ENCODE measurements at regions not wholly inside any gene's neighbourhood (a gene's known extent, or its start where the extent isn't known, plus 50 kb on each side); places are given as distances from the start of the nearest gene placed in this dataset.

DNA sequence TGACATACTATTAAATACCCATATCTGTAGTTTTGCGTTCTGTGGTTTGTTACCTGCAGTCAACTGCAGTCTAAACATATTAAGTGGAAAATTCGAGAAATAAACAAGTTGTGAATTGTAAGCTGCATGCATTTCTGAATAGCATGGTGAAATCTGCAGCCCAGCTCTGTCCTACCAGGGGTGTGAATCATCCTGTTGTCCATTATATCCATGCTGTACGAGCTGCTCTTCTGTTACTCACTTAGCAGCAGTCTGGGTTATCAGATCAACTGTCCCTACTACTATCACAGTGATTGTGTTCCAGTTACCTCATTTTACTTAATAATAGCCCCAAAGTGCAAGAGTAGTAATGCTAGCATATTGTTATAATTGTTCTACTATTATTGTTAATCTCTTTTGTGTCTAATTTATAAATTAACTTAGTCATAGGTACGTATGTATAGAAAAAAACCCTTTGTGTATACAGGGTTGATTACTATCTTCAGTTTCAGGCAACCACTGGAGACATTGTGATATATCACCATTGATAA lies 173.7 kb upstream of the FAT4 start:
- DNase-seq (ENCODE audit: low spot score) = no peak

DNA sequence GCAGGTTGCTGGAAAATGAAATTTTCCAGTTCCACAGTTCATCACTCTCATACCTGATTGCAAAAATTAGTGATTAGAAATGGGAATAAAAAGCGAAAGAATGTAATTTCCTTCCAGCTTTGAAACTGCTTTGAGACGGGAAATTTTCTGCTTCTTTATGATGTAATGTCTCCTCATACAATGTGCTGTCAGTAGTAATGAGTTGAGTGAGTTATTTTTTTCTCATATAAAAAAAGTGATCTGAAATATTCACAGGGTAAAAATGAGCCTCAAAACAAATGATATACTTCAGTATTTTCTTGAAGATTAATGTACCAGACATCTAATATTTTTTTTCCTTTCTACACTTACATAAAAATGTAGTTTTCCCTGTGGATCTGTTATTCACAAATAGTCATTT lies 179.1 kb upstream of the FAT4 start:
- no peak for DNase-seq (ENCODE audit: low spot score)

DNA sequence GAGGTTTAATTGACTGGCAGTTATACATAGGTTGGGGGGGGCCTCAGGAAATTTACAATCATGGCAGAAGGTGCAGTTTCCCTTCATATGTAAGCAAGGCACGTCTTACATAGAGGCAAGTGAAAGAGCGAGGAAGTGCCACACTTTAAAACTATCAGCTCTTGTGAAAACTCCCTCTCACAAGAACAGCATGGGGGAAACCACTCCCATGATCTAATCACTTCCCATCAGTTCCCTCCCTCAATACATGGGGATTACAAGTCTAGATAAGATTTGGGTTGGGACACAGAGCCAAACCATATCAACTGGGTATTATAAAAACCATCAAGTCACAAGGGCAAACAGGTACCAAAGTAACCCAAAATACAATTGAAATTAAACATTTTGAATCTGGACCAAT lies 182.0 kb upstream of the FAT4 start:
- no peak for DNase-seq (ENCODE audit: low spot score)

- no peak for DNase-seq (ENCODE audit: low spot score)
Observed at GRCh38 chr4:125131891-125132680, 182.7 kb upstream of the FAT4 start.

GRCh38 chr4:125125276-125125675 lies 189.5 kb upstream of the FAT4 start:
- DNase-seq (ENCODE audit: low spot score) = no peak

- DNase-seq (ENCODE audit: low spot score) = no peak
Observed at GRCh38 chr4:125123570-125124109, 191.1 kb upstream of the FAT4 start.

DNA sequence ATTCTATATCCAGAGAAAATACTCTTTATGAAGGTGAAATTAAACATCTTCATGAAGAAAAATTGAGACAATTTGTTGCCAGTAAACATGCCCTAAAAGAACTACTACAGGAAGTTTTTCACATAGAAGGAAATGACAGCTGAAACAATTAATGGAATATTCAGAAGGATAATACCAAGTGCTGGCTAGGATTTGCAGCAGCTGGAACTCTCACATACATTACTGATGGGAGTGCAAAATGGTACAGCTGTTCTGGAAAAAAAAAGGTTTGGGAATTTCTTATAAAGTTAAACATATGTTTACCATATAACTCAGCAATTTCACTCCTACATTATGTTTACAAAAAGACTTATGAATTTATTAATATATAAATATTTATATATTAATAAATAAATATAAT lies 193.2 kb upstream of the FAT4 start:
- no peak for DNase-seq (ENCODE audit: low spot score)

- no peak for DNase-seq (ENCODE audit: low spot score)
Observed at GRCh38 chr4:125116431-125116830, 198.3 kb upstream of the FAT4 start.

- no peak for DNase-seq (ENCODE audit: low spot score)
Observed at GRCh38 chr4:125115941-125116340, 198.8 kb upstream of the FAT4 start.

GRCh38 chr4:125115476-125115875 lies 199.3 kb upstream of the FAT4 start:
- DNase-seq (ENCODE audit: low spot score) = no peak

- DNase-seq (ENCODE audit: low spot score) = no peak
Observed at GRCh38 chr4:125112536-125112935, 202.2 kb upstream of the FAT4 start.

DNA sequence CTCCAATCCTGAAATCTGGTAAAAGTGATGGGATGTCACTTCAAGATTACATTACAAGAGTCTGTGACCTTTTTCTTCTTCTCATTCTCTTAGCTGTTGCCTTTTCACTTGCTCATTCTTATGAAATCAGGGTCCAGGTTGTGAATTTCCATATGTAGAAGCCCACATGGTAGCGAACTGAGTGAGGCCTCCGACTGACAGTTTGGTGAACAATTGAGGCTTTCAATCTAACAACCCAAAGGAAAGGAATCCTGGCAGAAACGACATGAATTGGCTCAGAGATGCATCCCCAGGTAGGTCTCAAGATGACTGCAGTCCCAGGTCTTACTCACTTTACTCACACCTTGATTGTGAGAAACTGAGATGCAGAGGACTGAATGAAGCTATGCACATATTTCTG lies 203.4 kb upstream of the FAT4 start:
- no peak for DNase-seq (ENCODE audit: low spot score)

- no peak for DNase-seq (ENCODE audit: low spot score)
Observed at GRCh38 chr4:125105561-125105960, 209.2 kb upstream of the FAT4 start.

GRCh38 chr4:125104616-125105015 lies 210.1 kb upstream of the FAT4 start:
- no peak for DNase-seq (ENCODE audit: low spot score)

DNA sequence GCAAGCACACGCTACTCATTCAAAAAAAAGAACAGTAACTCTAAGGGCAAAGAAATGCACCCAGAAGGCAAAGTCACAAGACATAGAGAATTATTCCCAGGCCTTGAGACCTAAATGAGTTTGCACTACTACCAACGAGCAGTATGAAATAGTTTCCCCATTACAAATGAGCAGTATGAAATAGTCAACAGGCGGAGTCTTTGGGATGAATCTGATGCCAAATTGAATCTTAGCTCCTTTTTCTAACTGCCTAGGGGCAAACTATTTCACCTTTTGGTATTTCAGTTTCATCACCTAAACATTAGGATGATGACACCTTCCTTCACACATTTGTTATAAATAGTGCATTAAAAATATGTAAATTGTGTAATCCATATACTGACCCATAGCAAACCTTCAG lies 213.0 kb upstream of the FAT4 start:
- no peak for DNase-seq (ENCODE audit: low spot score)

DNA sequence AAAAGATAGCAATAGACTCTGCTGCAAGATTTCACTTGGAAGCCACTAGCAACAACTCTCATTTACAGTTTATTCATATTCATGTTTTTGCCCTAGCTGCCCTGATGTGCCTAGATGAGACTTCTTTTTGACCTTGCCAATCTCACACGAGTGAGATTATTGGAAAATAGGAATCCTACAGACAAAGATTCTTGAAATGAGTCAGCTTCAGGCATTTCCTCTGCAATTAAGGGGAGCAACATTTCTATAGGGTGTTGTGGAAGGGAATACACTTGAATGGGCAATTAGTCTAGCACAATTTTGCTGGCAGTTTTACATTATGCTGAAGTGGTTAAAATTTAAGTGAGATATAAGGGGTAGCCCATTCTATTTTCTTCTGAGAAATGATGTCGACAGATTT lies 217.0 kb upstream of the FAT4 start:
- DNase-seq (ENCODE audit: low spot score) = no peak

DNA sequence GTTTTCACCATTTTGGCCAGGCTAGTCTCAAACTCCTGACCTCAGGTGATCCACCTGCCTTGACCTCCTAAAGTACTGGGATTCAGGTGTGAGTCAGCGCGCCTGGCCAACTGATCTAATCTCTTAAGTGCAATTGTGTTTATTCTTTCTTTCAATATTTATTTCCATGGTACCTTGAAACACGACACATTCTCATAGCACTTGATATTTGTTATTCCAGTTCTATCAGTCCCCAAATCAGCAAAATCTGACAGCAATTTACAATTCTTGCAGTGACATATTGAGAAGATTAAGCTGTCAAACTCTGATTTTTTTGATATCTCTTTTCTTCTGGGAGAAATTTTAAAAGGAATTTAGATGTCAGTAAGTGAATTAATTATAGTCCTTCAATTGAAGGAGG lies 218.1 kb upstream of the FAT4 start:
- no peak for DNase-seq (ENCODE audit: low spot score)

- DNase-seq (ENCODE audit: low spot score) = no peak
Observed at GRCh38 chr4:125091541-125091940, 223.2 kb upstream of the FAT4 start.

- DNase-seq (ENCODE audit: low spot score) = no peak
Observed at GRCh38 chr4:125091101-125091500, 223.7 kb upstream of the FAT4 start.

DNA sequence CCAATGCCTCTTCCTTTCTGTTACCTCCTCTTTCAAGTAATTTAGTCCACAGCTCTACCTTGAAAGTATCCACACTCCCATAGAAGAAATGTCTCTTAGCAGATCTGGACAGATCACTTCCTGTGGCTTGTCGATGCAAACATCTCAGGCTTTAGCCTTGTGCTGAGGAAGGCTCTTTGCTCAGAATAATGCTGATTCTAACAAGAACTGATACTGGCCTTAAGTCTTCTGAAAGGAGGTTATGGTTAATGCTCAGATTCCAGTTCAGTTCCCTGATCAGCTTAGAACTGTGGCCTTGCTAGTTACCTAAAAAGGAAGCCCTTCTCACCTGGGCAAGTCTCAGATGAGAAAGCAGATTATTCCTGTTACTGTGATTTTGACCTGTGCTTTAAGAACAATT lies 230.1 kb upstream of the FAT4 start:
- DNase-seq (ENCODE audit: low spot score) = no peak

DNA sequence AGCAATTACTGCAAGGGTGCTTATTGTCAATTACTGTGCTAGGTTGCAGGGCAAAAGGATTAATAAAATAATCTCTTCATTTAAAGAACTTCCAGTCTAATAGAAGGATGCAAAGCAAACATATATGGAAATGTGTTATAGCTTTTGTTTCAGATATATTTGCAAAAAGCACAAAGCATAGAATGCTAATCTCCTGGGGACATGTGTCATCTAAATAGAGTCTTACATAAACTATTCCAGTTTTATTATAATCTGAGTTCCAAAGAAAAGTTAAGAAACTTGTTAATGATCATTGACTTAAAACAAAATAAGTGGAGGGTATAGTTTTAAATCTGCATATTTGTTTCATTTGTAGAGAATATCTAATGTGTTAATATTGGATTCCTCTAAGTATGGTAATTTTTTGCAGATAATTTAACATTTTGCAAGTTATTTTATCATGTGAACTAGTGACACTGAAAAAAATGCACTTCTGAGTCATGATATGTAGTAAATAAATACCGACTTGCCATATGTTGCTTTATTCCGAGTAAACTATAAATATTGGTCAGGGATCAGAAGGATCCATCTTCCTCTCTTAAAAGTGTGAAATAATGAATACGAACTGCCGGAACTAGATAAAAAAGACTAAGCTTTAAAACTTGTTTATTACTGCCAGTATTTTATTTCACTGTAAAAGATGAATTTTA lies 231.9 kb upstream of the FAT4 start:
- no peak for DNase-seq (ENCODE audit: low spot score)

DNA sequence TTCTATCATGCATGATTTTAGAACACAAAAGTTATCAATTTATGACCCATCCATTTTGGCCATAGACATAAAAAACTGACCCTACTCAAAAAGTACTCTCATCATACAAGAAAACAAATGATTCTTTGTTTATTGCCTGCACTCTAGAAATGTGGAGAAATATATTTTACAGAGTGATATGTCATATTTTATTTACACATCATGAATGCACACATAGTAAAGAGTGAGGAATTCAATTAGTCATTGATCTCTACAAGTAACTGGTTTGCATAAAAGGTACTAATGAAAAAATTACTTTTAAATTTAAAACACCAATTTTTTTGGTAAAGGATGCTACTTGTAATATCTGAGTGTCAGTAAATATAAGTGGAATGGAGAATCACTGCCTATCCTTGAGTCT lies 242.5 kb upstream of the FAT4 start:
- DNase-seq (ENCODE audit: low spot score) = no peak

DNA sequence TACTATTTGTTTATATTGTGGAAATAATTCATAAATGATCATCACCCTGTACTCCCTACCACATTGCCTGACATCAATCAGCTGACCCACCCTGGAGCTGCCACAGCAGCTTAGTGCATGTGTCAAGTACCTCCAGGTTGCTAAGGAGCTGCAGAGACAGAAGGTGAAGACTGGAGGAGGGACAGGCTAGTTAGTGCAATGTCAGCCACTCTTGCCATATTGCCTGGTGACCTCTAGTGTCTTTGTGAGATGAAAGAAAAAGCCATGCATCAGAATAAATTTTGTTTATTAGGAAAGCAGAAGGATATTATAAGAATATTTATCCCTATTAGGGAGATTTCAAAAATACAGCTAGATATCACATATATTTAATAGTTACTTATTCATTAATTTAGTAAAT lies 243.9 kb upstream of the FAT4 start:
- DNase-seq (ENCODE audit: low spot score) = no peak
